AG04450 (cell line): ENCODE measurements at regions not wholly inside any gene's neighbourhood (a gene's known extent, or its start where the extent isn't known, plus 50 kb on each side); places are given as distances from the start of the nearest gene placed in this dataset.

Source experiments
- CTCF ChIA-PET: fragments of 300-600, 350-600 bp; formaldehyde crosslinking; extraction: SDS; loops from one replicate; lab custom pipeline; 2022; ENCODE audit warnings: antibody characterized with exemption, inconsistent platforms; lab: Charles Lee
- POLR2A ChIA-PET: fragments of 350-600 bp; formaldehyde crosslinking; extraction: SDS; loops from one replicate; lab custom pipeline; 2021; ENCODE audit warnings: antibody characterized with exemption, inconsistent platforms; lab: Yijun Ruan, JAX
- DNase-seq: peaks from one replicate; pipeline ENCODE4 v3.0.0-alpha.2; 2011; ENCODE audit warnings: low read depth, low spot score
- H3K27ac ChIP-seq: one replicate; pipeline ENCODE4 v1.5.1; 2012; ENCODE audit warnings: low read depth, low read length, control low read depth
- H3K27me3 ChIP-seq: one replicate; pipeline ENCODE4 v1.6.0; 2012; ENCODE audit warnings: low read length; ENCODE audit not compliant: control insufficient read depth, insufficient read depth
- H3K4me3 ChIP-seq: 2 replicates; pipeline ENCODE4 v1.5.1; 2011; ENCODE audit warnings: mild to moderate bottlenecking, low read depth, low read length, control low read depth
- H3K9me3 ChIP-seq: 2 replicates; pipeline ENCODE4 v1.5.1; 2012; ENCODE audit warnings: low read length; ENCODE audit not compliant: control insufficient read depth, insufficient read depth
- TF ChIP-seq, protein P1 (sequence below): IDR thresholded peaks from 2 replicates; pipeline ENCODE4 v1.5.1; 2011; ENCODE audit warnings: low read depth, low read length, control low read depth, inconsistent platforms

DNA sequence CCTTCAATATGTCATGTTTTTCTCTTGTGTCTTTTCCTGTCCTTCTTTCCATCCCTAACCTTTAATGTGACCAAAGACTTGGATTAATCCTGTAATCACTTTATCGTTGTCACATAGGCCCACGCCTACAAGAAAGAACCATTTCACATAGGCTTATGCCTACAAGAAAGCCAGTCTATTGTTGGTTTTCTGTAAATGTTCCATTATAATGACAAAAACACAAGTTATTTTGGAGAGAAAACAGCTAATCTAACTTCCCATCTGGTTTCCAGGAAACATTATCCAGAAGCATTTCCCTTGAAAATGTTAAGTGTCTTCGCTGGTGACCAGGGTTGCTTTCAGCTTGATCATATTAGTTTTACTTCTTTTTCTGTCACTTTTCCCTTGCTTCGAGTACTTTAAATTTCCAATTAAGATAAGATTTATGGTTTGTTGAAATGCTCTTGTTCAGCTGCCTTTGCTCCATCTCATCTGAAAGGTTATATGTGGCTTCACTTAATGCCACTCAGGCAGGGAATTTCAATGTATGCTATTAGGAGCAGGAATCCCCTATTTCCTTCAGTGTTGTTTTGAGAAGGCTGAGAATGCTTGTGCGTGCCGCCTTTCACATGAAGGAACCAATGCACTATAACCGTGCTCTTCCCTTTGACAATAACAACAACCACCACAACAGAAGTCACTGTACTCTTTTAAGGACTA, 708.2 kb downstream of the EFNB2 start:
- ChIA-PET POLR2A (no interaction called here), CTCF (interaction anchor here (0.6 kb wide), 1 partner anchor 1054 kb away, joined by 3 read pairs; no protein-coding TSS in a partner anchor)
- TF ChIP-seq, protein P1, sequence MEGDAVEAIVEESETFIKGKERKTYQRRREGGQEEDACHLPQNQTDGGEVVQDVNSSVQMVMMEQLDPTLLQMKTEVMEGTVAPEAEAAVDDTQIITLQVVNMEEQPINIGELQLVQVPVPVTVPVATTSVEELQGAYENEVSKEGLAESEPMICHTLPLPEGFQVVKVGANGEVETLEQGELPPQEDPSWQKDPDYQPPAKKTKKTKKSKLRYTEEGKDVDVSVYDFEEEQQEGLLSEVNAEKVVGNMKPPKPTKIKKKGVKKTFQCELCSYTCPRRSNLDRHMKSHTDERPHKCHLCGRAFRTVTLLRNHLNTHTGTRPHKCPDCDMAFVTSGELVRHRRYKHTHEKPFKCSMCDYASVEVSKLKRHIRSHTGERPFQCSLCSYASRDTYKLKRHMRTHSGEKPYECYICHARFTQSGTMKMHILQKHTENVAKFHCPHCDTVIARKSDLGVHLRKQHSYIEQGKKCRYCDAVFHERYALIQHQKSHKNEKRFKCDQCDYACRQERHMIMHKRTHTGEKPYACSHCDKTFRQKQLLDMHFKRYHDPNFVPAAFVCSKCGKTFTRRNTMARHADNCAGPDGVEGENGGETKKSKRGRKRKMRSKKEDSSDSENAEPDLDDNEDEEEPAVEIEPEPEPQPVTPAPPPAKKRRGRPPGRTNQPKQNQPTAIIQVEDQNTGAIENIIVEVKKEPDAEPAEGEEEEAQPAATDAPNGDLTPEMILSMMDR = no peak

DNA sequence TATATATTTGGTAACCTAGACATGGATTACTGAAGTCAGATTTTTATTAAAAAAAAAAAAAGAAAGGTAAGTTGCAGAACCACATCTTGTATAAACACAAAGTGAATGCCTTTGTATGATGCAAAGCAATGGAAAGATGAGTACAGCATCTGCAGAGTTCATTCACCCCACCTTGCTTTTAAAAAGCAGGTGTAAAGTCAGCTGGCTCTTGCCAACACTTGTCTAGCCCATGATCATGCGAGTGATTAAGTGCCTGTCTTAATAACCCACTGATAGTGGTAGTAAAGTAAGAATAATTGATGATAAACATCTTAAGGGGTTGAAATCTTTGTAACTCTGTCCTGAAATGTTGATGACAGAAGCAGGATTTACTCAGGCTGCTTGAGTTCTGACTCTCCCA, 710.4 kb downstream of the EFNB2 start:
- CTCF ChIA-PET = no interaction called here
- TF ChIP-seq, protein P1 = no peak
- Histone ChIP-seq H3K9me3 (no peaks in the 10 kb centered on the region), H3K27me3 (no peaks in the 10 kb centered on the region), H3K27ac (no peak overlapping the region), H3K4me3 (no peak overlapping the region)
- DNase-seq = no peak
- POLR2A ChIA-PET = no interaction called here

More for the DNA sequence above, 708.2 kb downstream of the EFNB2 start:
- no peaks in the 10 kb centered on the region for H3K27me3 ChIP-seq
- H3K9me3 ChIP-seq = no peaks in the 10 kb centered on the region
- no peak for DNase-seq
- no peak overlapping the region for H3K27ac ChIP-seq
- no peak overlapping the region for H3K4me3 ChIP-seq

DNA sequence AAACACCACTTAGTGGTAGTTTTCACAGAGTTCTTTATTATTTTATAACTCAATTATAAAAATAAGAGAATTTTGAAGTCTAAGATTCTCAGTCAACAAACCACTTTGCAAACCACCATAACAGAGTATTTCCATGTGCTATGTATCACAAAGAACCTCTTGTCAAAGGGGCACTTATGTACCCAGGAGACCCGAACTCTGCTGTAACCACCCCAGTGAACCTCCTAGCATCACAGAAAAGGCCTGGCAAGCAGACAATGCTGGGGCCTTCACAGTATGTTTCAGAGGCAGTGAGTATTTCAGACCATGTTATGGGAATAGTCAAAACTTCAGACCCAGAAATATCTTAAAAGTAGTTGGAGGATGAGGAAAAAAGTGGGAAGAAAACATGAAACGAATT, 714.1 kb downstream of the EFNB2 start:
- ChIA-PET POLR2A (no interaction called here), CTCF (no interaction called here)
- Histone ChIP-seq H3K4me3 (no peak overlapping the region), H3K27ac (no peak overlapping the region), H3K9me3 (no peaks in the 10 kb centered on the region), H3K27me3 (no peaks in the 10 kb centered on the region)
- no peak for DNase-seq
- TF ChIP-seq, protein P1 = no peak

DNA sequence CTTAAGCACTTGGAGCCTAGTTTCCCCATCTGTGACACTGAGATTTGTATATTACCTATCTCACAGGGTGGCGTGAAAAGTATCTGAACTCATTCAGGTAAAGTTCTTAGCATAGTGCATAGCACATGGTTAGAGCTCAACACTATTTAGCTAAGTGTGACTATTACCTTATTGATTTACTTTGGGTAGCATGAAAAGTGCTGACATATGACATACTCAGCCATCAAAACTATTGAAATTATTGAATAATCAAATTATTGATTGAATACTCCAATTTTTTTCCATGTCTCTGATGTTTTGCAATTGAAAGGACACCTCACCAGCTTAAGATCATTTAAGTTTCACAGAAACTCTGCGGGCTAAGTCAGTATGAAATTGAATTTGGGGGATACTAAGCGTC, 715.0 kb downstream of the EFNB2 start:
- Histone ChIP-seq H3K27me3 (no peaks in the 10 kb centered on the region), H3K9me3 (no peaks in the 10 kb centered on the region), H3K4me3 (no peak overlapping the region), H3K27ac (no peak overlapping the region)
- CTCF ChIA-PET = no interaction called here
- POLR2A ChIA-PET = no interaction called here
- no peak for DNase-seq
- TF ChIP-seq, protein P1 = no peak

DNA sequence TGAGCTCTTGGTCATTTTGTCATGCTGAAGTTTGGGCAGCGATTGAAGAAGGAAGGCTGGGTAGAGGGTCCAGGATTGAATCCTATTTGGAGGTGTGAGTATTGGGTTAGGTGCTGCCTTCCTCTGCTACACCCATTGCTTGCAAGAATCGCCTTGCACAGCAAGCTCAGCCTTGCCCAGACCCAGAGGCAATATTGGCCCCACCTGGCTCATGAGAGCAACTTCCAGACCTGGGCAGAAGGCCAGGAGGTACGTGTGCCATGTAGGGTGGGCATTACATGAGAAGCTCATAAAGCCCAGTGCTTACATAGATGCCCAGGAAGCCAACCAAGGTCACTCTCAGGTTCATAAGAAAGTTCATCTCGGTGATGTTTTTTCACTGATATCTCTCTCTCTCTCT, 718.0 kb downstream of the EFNB2 start:
- Histone ChIP-seq H3K27ac (no peak overlapping the region), H3K4me3 (no peak overlapping the region), H3K9me3 (no peaks in the 10 kb centered on the region), H3K27me3 (no peaks in the 10 kb centered on the region)
- TF ChIP-seq, protein P1 = no peak
- CTCF ChIA-PET = no interaction called here
- DNase-seq = no peak
- POLR2A ChIA-PET = no interaction called here
